GM12873 (cell line): ENCODE measurements at regions not wholly inside any gene's neighbourhood (a gene's known extent, or its start where the extent isn't known, plus 50 kb on each side); places are given as distances from the start of the nearest gene placed in this dataset.

Source experiments
- TF ChIP-seq, protein P1 (sequence below): IDR thresholded peaks from 2 replicates; pipeline ENCODE4 v1.5.1; 2012; ENCODE audit warnings: low read depth, mild to moderate bottlenecking, moderate library complexity, low read length, control low read depth; ENCODE audit not compliant: insufficient read depth; ENCODE audit errors: missing control alignments

DNA sequence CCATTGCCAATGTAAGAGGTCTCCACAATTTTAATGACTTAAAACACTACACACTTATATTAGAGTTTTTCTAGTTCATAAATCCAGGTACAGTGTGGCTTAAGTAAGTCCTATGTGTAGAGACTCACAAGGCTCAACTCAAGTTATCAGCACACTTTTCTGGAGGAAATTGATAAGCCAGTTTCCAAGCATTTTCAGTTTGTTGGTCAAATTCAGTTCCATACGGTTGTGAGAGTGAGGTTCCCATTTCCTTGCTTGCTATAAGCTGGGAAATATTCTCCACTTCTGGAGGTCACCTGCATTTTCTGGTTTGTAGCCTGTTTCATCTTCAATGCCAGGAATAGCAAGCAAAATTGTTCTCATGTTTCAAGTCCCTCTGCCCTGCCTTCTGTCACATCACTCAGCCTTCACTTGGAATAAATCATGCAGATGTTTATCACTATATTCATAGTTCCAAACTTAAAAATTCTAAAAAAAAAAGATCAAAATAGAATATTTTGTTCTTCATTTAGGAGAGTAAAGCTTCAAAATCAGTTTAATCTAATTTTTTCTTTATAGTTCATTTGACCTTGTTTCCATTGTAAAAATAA lies 1137.5 kb upstream of the INTU start:
- TF ChIP-seq, protein P1, sequence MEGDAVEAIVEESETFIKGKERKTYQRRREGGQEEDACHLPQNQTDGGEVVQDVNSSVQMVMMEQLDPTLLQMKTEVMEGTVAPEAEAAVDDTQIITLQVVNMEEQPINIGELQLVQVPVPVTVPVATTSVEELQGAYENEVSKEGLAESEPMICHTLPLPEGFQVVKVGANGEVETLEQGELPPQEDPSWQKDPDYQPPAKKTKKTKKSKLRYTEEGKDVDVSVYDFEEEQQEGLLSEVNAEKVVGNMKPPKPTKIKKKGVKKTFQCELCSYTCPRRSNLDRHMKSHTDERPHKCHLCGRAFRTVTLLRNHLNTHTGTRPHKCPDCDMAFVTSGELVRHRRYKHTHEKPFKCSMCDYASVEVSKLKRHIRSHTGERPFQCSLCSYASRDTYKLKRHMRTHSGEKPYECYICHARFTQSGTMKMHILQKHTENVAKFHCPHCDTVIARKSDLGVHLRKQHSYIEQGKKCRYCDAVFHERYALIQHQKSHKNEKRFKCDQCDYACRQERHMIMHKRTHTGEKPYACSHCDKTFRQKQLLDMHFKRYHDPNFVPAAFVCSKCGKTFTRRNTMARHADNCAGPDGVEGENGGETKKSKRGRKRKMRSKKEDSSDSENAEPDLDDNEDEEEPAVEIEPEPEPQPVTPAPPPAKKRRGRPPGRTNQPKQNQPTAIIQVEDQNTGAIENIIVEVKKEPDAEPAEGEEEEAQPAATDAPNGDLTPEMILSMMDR: no peak

DNA sequence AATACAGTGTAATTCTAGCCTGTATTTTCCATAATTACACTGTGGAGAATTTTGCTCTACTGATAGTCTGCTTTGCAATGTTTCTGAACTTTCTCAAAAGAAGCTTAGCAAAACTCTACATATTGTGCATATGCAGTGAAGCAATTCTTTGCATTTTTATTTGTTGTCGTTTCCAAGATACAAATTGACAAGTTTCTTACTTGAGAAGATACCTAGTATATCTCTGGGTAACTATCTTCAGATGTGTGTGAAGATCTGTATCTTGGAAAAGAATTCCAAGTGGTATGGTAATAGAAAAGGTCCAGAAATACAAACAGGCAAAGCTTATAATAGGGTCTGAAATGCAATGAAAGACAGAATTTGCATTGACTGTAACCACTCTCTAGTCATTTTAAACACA lies 1119.8 kb upstream of the INTU start:
- TF ChIP-seq, protein P1: no peak

DNA sequence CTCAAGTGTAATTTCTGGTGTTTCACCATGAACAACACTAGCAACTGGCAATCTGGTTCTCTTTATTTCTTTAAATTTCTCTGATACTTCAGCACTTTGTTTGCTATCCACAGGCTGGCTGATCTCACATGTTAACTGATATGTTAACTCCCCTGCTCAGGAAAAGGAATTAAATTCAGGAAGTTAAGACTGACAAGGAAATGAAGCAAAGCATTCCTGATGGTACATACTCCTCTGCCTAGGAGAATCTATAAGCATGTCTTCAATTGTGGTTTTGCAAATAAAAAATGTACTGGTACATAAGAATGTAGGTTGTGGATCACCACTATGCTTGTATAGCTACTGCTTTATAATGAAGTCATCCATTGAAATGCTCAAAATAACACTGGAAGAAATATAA lies 1119.2 kb upstream of the INTU start:
- TF ChIP-seq, protein P1: no peak

DNA sequence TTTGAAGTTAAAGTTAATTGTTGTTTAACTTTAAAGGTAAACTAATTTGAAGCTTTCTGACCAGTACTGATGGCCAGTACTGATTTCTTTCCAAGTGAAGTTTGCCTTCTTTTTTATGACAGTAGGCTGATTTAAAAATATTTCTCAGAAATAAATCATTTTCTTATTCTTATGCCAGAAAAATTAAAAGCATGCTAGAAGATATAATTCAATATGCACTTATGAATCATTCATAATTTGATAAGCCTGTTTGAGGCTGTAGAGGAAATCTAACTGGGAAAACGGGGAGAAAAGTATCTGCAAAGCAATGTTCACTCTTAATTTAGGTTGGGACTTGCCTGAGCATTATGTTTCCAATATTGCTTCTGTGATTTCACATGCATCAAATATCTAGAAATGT lies 1112.0 kb upstream of the INTU start:
- TF ChIP-seq, protein P1: no peak

DNA sequence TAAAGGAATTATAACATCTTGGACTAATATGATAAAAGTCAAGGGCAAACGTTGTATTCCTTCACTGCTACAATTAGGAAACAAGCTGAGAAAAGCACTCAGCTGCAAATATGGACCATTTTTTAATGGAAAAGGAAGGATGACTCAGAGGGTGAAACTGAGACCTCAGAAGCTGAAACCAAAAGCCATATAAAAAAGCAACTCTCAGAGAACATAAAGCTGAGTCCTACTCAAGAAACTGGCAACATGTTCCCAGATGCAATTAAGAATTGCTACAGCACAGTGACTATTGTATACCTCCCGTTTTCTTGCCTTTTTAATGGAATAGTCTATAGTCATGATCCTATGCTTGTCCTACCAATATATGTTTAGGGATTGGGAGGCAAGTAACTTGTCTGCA lies 1106.4 kb upstream of the INTU start:
- TF ChIP-seq, protein P1: no peak

DNA sequence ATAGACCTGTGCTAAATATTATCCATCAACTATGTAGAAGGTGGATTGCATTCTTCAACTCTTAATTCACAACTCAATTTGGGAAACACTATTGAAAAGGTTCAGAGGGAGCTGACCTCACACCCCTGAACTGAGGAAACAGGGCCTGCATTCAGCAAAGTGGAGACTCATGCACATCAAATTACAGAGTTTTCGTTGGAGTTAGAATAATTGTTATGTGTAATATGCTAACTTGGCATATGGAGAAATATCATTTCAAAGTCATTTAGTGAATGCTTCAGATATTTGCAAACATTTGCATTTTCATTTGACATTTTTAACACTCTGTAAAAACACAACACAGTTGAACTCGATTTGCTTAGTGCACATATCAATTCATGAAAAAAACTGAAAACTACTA lies 1102.8 kb upstream of the INTU start:
- TF ChIP-seq, protein P1: no peak

DNA sequence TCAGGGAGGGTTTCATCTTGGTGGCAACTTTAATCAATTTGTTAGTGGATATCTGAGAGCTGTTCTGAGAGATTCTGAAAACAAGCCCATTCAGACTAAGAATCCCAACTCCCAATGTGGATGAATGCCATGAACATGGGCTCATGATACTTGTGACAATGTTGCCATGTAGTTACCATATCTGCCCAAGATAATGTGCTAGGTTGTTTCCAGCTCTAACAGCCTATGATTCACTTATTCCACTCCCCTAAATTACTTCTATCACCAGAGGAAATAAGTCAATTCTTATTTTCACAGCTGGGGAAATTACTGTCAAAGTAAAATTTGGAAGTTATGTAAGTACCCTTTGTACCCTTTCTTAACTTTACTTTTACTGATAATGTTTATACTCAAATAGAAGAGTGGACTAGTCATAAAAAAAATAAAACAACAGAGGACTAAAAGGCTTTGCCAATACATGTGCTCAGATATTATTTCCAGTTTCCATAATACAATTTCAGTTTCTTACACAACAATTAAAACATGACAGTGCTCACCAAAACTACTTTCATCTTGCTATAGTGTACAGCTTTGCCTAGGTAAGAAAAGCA lies 1101.7 kb upstream of the INTU start:
- TF ChIP-seq, protein P1: no peak
